Astrocyte of the spinal cord (primary cell): ENCODE measurements at regions not wholly inside any gene's neighbourhood (a gene's known extent, or its start where the extent isn't known, plus 50 kb on each side); places are given as distances from the start of the nearest gene placed in this dataset.

Source experiments
- DNase-seq: peaks from one replicate; pipeline ENCODE4 v3.0.0; 2011; ENCODE audit warnings: low read depth, low spot score
- H3K4me3 ChIP-seq: 2 replicates; pipeline ENCODE4 v1.5.1; 2011; ENCODE audit warnings: low read depth, mild to moderate bottlenecking, low read length, moderate library complexity
- CTCF ChIP-seq: IDR thresholded peaks from 2 replicates; pipeline ENCODE4 v1.5.1; 2012; ENCODE audit warnings: low read depth, mild to moderate bottlenecking, low read length, inconsistent platforms
- in situ Hi-C: cut with HindIII; loops from 2 replicates; pipeline ENCODE4 v1.10.0; 2017; ENCODE audit warnings: low sequenced_read_pairs

- TF ChIP-seq CTCF = no peak
- in situ Hi-C loops = no loop called here
- DNase-seq = no peak
- H3K4me3 ChIP-seq = no peak overlapping the region
Measured at GRCh38 chr7:46479680-46480079, 558.6 kb upstream of the IGFBP3 start.

GRCh38 chr7:46478046-46478445, 557.0 kb upstream of the IGFBP3 start:
- in situ Hi-C loops = no loop called here
- no peak for TF ChIP-seq CTCF
- DNase-seq = peak; percentile 79
- no peak overlapping the region for H3K4me3 ChIP-seq

- no peak overlapping the region for H3K4me3 ChIP-seq
- in situ Hi-C loops = no loop called here
- DNase-seq = peak; percentile 52
- TF ChIP-seq CTCF = no peak
Measured at GRCh38 chr7:46468753-46469356, 547.8 kb upstream of the IGFBP3 start.

- DNase-seq = no peak
- in situ Hi-C loops = no loop called here
- no peak for TF ChIP-seq CTCF
- no peak overlapping the region for H3K4me3 ChIP-seq
Measured at GRCh38 chr7:46463170-46463569, 542.1 kb upstream of the IGFBP3 start.

GRCh38 chr7:46461334-46461777, 540.3 kb upstream of the IGFBP3 start:
- H3K4me3 ChIP-seq = no peak overlapping the region
- DNase-seq = no peak
- no peak for TF ChIP-seq CTCF
- in situ Hi-C loops = no loop called here

- no peak for TF ChIP-seq CTCF
- in situ Hi-C loops = no loop called here
- no peak for DNase-seq
- H3K4me3 ChIP-seq = no peak overlapping the region
Measured at GRCh38 chr7:46459942-46460341, 538.9 kb upstream of the IGFBP3 start.
